ENCODE measurements at regions not wholly inside any gene's neighbourhood (a gene's known extent, or its start where the extent isn't known, plus 50 kb on each side); places are given as distances from the start of the nearest gene placed in this dataset.

DNA sequence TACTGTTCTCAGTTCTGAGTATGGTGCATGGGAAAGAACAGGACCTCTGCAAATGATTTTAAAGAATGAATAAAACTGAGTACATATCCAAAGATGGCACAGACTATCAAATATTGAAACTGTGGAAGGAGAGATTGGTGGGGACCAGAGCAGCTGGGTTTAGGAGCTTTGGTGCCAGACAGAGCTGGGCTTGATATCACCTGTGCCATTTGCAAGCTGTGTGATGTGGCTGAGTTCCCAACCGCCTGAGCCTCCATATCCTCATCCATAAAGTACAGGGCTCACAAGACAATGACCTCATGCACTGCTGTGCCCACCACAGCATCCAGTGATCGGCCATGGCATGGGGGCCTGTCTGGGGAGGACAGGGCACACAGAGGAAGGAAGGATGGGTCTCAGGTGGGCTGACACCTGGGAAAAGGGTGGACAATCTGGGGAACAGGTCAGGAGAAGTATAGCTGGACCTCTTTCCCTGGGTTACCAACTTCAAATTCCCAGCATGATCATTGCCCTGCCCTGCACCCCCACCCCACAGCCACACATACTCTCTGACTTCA is 83.9 kb upstream of the RAB6C start:
- Histone ChIP-seq H3K4me1 (no peaks in the 10 kb centered on the region), H3K27ac (no peak overlapping the region), H3K27me3 (no peaks in the 10 kb centered on the region), H3K4me3 (no peak overlapping the region), H3K9me3 (no peaks in the 10 kb centered on the region), H3K36me3 (ENCODE audit: low read depth, missing control alignments) (no peaks in the 10 kb centered on the region)
- intact Hi-C loops (cut with DNase I; ENCODE audit: low total_unique reads), result no loop called here
- no peak for TF ChIP-seq POLR2A (IDR thresholded peaks at IDR 0.05)
- TF ChIP-seq CTCF (IDR thresholded peaks at IDR 0.05), result no peak
- WGBS, 2 donors, result 97 to 100% methylated on average over 2 of the region's 2 CpGs
- DNase-seq, result no peak

DNA sequence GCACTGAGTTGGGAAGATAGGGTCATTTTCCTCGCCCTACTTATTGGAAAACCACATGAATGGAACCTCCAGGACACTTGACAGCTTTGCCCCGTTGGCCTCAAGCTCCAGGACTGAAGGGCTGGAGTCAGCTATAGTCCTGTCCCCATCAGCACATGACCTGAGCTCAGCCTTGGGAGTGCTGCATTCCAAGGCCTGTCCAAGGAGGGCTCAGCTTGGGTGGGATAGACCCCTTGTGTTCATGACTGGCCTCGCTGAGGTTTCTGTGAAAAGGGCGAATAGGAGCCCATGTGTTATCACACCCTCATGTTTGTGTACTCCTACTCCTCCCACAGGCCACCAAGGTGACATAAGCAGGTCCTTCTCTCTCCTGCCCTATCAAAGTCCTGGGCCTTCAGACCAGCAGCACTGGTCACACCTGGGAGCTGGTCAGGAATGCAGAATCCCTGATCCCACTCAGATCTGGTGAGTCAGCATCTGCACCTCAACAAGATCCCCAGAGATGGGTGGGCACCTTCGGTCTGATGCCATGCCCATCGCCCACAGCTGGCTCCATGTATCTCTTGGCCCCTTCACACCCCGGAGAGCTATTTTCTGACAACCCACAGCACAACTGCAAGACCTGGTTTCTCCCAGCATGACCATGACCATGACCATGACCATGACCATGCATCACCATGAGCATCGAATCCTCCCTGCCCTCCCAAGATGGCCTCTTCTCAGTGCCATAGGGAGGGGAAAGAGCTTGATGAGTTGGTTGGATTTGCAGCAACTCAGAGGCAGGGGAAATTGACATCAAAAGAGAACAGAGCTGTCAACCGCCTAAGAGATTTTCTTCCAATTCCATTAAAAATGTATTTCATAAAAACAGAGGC is 83.0 kb upstream of the RAB6C start:
- no peaks in the 10 kb centered on the region for H3K36me3 ChIP-seq (ENCODE audit: low read depth, missing control alignments)
- no peaks in the 10 kb centered on the region for H3K4me1 ChIP-seq
- H3K27me3 ChIP-seq, result no peaks in the 10 kb centered on the region
- no peaks in the 10 kb centered on the region for H3K9me3 ChIP-seq
- intact Hi-C loops (cut with DNase I; ENCODE audit: low total_unique reads), result no loop called here
- DNase-seq, result no peak
- 80 to 89% methylated on average over 5 to 9 of the region's 9 CpGs for WGBS, 2 donors
- H3K27ac ChIP-seq, result no peak overlapping the region
- no peak overlapping the region for H3K4me3 ChIP-seq
- TF ChIP-seq CTCF (IDR thresholded peaks at IDR 0.05) (no peak), POLR2A (IDR thresholded peaks at IDR 0.05) (no peak)

DNA sequence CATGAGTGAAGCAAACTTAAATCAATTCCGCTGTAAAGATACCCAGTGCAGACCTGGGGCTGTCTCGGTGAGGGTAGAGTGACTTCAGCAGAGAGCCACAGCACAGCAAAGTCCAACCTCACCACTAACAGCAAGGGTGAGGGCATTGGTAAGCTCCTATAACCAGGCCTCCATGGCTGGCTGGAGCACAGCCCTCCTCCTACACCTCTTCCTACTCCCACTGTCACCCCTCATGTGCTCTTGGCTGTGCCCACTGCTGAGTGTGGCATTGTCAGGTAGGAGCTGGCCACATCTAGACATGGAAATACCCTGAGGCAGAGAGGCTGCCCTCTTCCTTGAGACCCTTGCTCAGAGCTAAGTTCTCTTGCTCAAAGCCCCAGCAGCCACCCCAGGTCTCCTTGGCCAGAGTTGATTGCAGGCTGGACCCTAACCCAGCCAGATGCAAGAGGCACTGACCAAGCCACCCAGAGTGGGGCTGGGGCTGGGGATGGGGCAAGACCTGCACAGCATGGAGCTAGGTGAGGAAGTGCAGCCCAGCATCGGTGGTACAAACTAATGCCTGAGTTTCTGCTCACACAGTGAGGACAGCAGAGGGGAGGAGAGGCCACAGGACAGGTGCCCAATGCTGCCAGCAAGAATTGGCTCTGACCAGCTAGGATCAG is 77.6 kb upstream of the RAB6C start:
- TF ChIP-seq CTCF (IDR thresholded peaks at IDR 0.05) (no peak), POLR2A (IDR thresholded peaks at IDR 0.05) (no peak)
- Histone ChIP-seq H3K27ac (no peak overlapping the region), H3K4me1 (no peaks in the 10 kb centered on the region), H3K36me3 (ENCODE audit: low read depth, missing control alignments) (no peaks in the 10 kb centered on the region), H3K9me3 (no peaks in the 10 kb centered on the region), H3K4me3 (no peak overlapping the region), H3K27me3 (no peaks in the 10 kb centered on the region)
- whole genome bisulfite sequencing, 2 donors, result 60 to 92% methylated on average over 2 to 3 of the region's 3 CpGs
- DNase-seq, result no peak
- intact Hi-C loops (cut with DNase I; ENCODE audit: low total_unique reads), result no loop called here

- WGBS, 2 donors, result 93 to 96% methylated on average over 20 of the region's 20 CpGs
- no peaks in the 10 kb centered on the region for H3K9me3 ChIP-seq
- TF ChIP-seq CTCF (IDR thresholded peaks at IDR 0.05) (no peak), POLR2A (IDR thresholded peaks at IDR 0.05) (no peak)
- DNase-seq, result no peak
- no peak overlapping the region for H3K4me3 ChIP-seq
- no peaks in the 10 kb centered on the region for H3K27me3 ChIP-seq
- H3K4me1 ChIP-seq, result no peaks in the 10 kb centered on the region
- intact Hi-C loops (cut with DNase I; ENCODE audit: low total_unique reads), result no loop called here
- H3K27ac ChIP-seq, result no peak overlapping the region
- no peaks in the 10 kb centered on the region for H3K36me3 ChIP-seq (ENCODE audit: low read depth, missing control alignments)
These were observed 76.5 kb upstream of the RAB6C start for GRCh38 chr2:129902731-129903585.

Measured in testis (tissue), 2 donors.